Caco-2 (cell line): ENCODE measurements at regions not wholly inside any gene's neighbourhood (a gene's known extent, or its start where the extent isn't known, plus 50 kb on each side); places are given as distances from the start of the nearest gene placed in this dataset.

Experiments
- BruUV-seq: library from RNA; stranded (reverse); fragments of 400-500 nt; replicated peaks from 2 replicates; lab custom pipeline; 2021; lab: Mats Ljungman, UMichigan
- CTCF ChIA-PET: fragments of 300-600 bp; sonication (Branson Sonifier 250); formaldehyde crosslinking; loops from one replicate; lab custom pipeline; 2022; ENCODE audit warnings: antibody characterized with exemption; lab: Charles Lee
- POLR2A ChIA-PET: fragments of 300-600 bp; sonication (Branson Sonifier 250); formaldehyde crosslinking; loops from one replicate; lab custom pipeline; 2022; ENCODE audit warnings: antibody characterized with exemption; lab: Charles Lee
- DNase-seq, 2 experiments: peaks; one replicate each; pipeline versions ENCODE4 v3.0.0 to v3.0.0-alpha.2; 2020 to 2022
- H3K27me3 ChIP-seq: replicated peaks from 2 replicates; pipeline ENCODE4 v1.6.0; 2011; ENCODE audit warnings: low read length; ENCODE audit not compliant: control insufficient read depth, insufficient read depth
- H3K36me3 ChIP-seq: 2 replicates; pipeline ENCODE4 v1.5.1; 2011; ENCODE audit warnings: low read length; ENCODE audit not compliant: control insufficient read depth, insufficient read depth
- H3K4me1 ChIP-seq: fragments of 250-450 bp; sonication (Bioruptor Pico); 2 replicates; pipeline ENCODE4 v1.5.1; 2020; ENCODE audit warnings: mild to moderate bottlenecking
- H3K4me3 ChIP-seq: 2 replicates; pipeline ENCODE4 v1.5.1; 2011; ENCODE audit warnings: low read depth, mild to moderate bottlenecking, control low read depth, low read length
- H3K9me3 ChIP-seq: fragments of 250-450 bp; sonication (Bioruptor Pico); 2 replicates; pipeline ENCODE4 v1.5.1; 2020; ENCODE audit warnings: mild to moderate bottlenecking, moderate library complexity
- H3K27ac Mint-ChIP-seq: one replicate; pipeline ENCODE4 v1.8.0; 2022; ENCODE audit warnings: mixed read lengths; ENCODE audit not compliant: unreplicated experiment
- H3K27me3 Mint-ChIP-seq: one replicate; pipeline ENCODE4 v1.8.0; 2022; ENCODE audit warnings: mixed read lengths; ENCODE audit not compliant: insufficient read depth, unreplicated experiment
- H3K36me3 Mint-ChIP-seq: one replicate; pipeline ENCODE4 v1.8.0; 2022; ENCODE audit warnings: mild to moderate bottlenecking, mixed read lengths; ENCODE audit not compliant: insufficient read depth, unreplicated experiment
- H3K4me1 Mint-ChIP-seq: one replicate; pipeline ENCODE4 v1.8.0; 2022; ENCODE audit warnings: low read depth, mixed read lengths; ENCODE audit not compliant: unreplicated experiment
- H3K4me3 Mint-ChIP-seq: one replicate; pipeline ENCODE4 v1.8.0; 2022; ENCODE audit warnings: mild to moderate bottlenecking, moderate library complexity, mixed read lengths; ENCODE audit not compliant: unreplicated experiment
- H3K9me3 Mint-ChIP-seq: one replicate; pipeline ENCODE4 v1.8.0; 2022; ENCODE audit warnings: mixed read lengths; ENCODE audit not compliant: unreplicated experiment
- intact Hi-C: fragments of 100-400 bp; cut with micrococcal nuclease; formaldehyde crosslinking; loops from one replicate; pipeline ENCODE4 v1.10.0; 2022; ENCODE audit not compliant: unreplicated experiment
- TF ChIP-seq, protein P1 (sequence below), 2 experiments: fragments of 200-600 bp in 1 of 2; IDR thresholded peaks; 1 replicate in 1 of 2; 2 replicates in 1 of 2; pipeline versions ENCODE4 v1.5.1 to v1.8.0; 2011 to 2022; ENCODE audit warnings: antibody characterized with exemption in 1 of 2, control low read depth in 1 of 2, inconsistent platforms in 1 of 2, low read depth in 1 of 2, low read length in 1 of 2, mild to moderate bottlenecking in 1 of 2, moderate library complexity in 1 of 2; ENCODE audit not compliant: insufficient read depth in 1 of 2, severe bottlenecking in 1 of 2, unreplicated experiment in 1 of 2

DNA sequence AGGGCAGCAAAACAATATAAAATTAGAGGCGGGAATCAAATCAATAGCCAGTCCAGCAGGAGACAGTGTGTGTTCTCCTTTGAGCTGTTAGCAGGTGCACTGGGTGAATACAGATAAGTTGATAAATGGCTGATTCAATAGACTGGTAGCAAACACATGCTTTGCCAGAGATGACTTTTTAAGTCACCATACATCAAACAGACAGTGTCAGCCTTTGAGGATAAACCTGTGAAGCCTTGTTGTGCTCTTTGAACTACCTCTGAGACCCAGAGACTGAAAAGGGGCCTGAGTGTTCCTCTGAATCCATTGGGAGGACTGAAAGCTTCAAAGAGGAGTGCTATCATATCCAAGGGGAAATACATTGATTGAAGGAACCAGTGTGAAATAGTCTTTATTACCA, 301.9 kb downstream of the RASEF start:
- POLR2A ChIA-PET, result no interaction called here
- CTCF ChIA-PET, result no interaction called here
- Histone ChIP-seq H3K4me1 (no peaks in the 10 kb centered on the region), H3K36me3 (no peaks in the 10 kb centered on the region), H3K27me3 (no peaks in the 10 kb centered on the region), H3K9me3 (no peaks in the 10 kb centered on the region), H3K4me3 (no peak overlapping the region)
- Mint-ChIP-seq H3K27ac (no peak overlapping the region), H3K4me1 (no peaks in the 10 kb centered on the region), H3K4me3 (no peak overlapping the region), H3K27me3 (peaks cover 7% of the 10 kb centered on the region), H3K9me3 (no peaks in the 10 kb centered on the region), H3K36me3 (no peaks in the 10 kb centered on the region)
- no peak for DNase-seq
- BruUV-seq, result no TSS peak
- TF ChIP-seq, protein P1, sequence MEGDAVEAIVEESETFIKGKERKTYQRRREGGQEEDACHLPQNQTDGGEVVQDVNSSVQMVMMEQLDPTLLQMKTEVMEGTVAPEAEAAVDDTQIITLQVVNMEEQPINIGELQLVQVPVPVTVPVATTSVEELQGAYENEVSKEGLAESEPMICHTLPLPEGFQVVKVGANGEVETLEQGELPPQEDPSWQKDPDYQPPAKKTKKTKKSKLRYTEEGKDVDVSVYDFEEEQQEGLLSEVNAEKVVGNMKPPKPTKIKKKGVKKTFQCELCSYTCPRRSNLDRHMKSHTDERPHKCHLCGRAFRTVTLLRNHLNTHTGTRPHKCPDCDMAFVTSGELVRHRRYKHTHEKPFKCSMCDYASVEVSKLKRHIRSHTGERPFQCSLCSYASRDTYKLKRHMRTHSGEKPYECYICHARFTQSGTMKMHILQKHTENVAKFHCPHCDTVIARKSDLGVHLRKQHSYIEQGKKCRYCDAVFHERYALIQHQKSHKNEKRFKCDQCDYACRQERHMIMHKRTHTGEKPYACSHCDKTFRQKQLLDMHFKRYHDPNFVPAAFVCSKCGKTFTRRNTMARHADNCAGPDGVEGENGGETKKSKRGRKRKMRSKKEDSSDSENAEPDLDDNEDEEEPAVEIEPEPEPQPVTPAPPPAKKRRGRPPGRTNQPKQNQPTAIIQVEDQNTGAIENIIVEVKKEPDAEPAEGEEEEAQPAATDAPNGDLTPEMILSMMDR (IDR thresholded peaks at IDR 0.05; ENCODE audit: insufficient read depth in 1 of 2, low read depth in 1 of 2, low read length in 1 of 2, severe bottlenecking in 1 of 2, unreplicated experiment in 1 of 2), result no peak
- intact Hi-C loops, result no loop called here

DNA sequence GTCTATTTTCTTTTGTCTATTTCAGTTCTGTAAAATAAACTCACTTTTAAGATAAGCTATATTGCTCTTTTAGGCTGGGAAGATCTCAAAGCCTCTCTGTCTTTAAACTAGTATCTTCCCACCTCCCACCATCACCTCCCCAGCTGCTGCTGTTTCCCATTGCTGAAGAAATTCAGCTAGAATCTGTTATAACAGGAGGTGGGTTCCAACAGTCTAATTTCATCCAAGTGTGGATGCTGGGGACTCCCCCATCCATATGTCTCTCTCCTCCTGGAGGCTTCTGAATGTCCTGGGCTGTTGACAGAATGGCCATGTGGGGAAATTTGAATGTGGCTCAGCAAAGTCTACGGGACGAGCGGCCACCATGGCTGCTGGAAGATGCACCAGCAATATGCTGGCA, 301.0 kb downstream of the RASEF start:
- Mint-ChIP-seq H3K4me1 (no peaks in the 10 kb centered on the region), H3K27me3 (peaks cover 9% of the 10 kb centered on the region), H3K27ac (no peak overlapping the region), H3K36me3 (no peaks in the 10 kb centered on the region), H3K9me3 (no peaks in the 10 kb centered on the region), H3K4me3 (no peak overlapping the region)
- ChIA-PET CTCF (no interaction called here), POLR2A (no interaction called here)
- no peaks in the 10 kb centered on the region for H3K27me3 ChIP-seq
- TF ChIP-seq, protein P1 (IDR thresholded peaks at IDR 0.05; ENCODE audit: insufficient read depth in 1 of 2, low read depth in 1 of 2, low read length in 1 of 2, severe bottlenecking in 1 of 2, unreplicated experiment in 1 of 2), result no peak
- intact Hi-C loops, result no loop called here
- BruUV-seq, result no TSS peak
- H3K4me1 ChIP-seq, result no peaks in the 10 kb centered on the region
- no peak for DNase-seq
- H3K9me3 ChIP-seq, result no peaks in the 10 kb centered on the region
- H3K4me3 ChIP-seq, result no peak overlapping the region
- no peaks in the 10 kb centered on the region for H3K36me3 ChIP-seq

DNA sequence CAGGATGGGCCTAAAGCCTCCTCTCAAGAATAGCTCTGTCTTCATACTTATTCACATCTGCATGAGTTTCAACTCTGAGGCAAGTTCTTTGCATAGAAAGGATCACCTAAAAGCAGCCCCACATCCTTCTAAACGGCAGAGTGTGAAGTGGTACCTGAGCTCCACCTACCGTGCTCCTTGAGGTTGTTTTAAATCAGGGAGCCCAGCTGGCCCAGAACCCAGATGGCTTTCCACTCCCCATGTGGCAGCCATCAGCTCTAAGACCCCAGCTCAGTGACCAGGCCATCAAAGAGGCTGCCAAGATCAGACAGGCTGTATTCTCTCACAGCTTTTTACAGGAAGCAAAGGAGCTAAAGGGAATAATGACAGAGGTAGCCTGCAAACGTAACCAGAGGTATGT, 299.3 kb downstream of the RASEF start:
- H3K27ac Mint-ChIP-seq, result no peak overlapping the region
- no peaks in the 10 kb centered on the region for H3K4me1 Mint-ChIP-seq
- no TSS peak for BruUV-seq
- TF ChIP-seq, protein P1 (IDR thresholded peaks at IDR 0.05; ENCODE audit: insufficient read depth in 1 of 2, low read depth in 1 of 2, low read length in 1 of 2, severe bottlenecking in 1 of 2, unreplicated experiment in 1 of 2), result no peak
- H3K36me3 Mint-ChIP-seq, result no peaks in the 10 kb centered on the region
- H3K4me3 ChIP-seq, result no peak overlapping the region
- ChIA-PET POLR2A (no interaction called here), CTCF (interaction anchor here (0.6 kb wide), 1 partner anchor 154 kb away, joined by 6 read pairs; no protein-coding TSS in a partner anchor)
- no peaks in the 10 kb centered on the region for H3K36me3 ChIP-seq
- H3K27me3 Mint-ChIP-seq, result peaks cover 9% of the 10 kb centered on the region
- intact Hi-C loops, result no loop called here
- H3K9me3 Mint-ChIP-seq, result no peaks in the 10 kb centered on the region
- H3K9me3 ChIP-seq, result no peaks in the 10 kb centered on the region
- peak in 1 of 2 experiments; percentile 1 for DNase-seq
- no peaks in the 10 kb centered on the region for H3K4me1 ChIP-seq
- H3K4me3 Mint-ChIP-seq, result no peak overlapping the region
- H3K27me3 ChIP-seq, result no peaks in the 10 kb centered on the region
